ENCODE measurements at regions not wholly inside any gene's neighbourhood (a gene's known extent, or its start where the extent isn't known, plus 50 kb on each side); places are given as distances from the start of the nearest gene placed in this dataset.

DNA sequence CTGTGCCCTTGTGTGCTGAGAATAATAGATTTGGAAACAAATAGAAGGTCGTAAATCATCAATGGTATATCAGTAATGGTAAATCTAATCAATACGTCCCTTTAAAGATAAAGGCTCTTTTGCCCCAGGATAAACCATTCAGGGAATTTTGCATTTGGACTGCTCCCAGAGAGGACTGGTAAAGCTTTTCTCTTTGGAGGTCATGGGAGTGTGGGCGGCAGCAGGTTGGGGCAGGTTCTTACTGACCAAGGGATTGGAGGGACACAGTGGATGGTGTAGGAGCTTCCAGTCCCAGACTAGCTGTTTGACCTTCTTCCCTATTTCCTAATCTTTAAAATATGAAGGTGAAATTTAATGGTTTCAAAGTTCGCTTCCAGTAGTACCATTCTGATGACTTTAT is 87.8 kb upstream of the NTF3 start:
- no peak for TF ChIP-seq CTCF (IDR thresholded peaks at IDR 0.05; ENCODE audit: insufficient read depth, low read length, severe bottlenecking)
- no peak for DNase-seq (ENCODE audit: low read depth)
- Histone ChIP-seq H3K36me3 (ENCODE audit: control insufficient read depth, insufficient read depth, low read length) (no peaks in the 10 kb centered on the region), H3K4me3 (ENCODE audit: low read depth, low read length) (no peak overlapping the region), H3K27me3 (ENCODE audit: control insufficient read depth, insufficient read depth, low read length) (no peaks in the 10 kb centered on the region)
- FAIRE-seq: no peak

- Histone ChIP-seq H3K36me3 (ENCODE audit: control insufficient read depth, insufficient read depth, low read length) (no peaks in the 10 kb centered on the region), H3K4me3 (ENCODE audit: low read depth, low read length) (no peak overlapping the region), H3K27me3 (ENCODE audit: control insufficient read depth, insufficient read depth, low read length) (no peaks in the 10 kb centered on the region)
- no peak for TF ChIP-seq CTCF (IDR thresholded peaks at IDR 0.05; ENCODE audit: insufficient read depth, low read length, severe bottlenecking)
- FAIRE-seq (peak; percentile 28), DNase-seq (ENCODE audit: low read depth) (peak; percentile 60)
Observed at GRCh38 chr12:5345534-5345933, 86.4 kb upstream of the NTF3 start.

DNA sequence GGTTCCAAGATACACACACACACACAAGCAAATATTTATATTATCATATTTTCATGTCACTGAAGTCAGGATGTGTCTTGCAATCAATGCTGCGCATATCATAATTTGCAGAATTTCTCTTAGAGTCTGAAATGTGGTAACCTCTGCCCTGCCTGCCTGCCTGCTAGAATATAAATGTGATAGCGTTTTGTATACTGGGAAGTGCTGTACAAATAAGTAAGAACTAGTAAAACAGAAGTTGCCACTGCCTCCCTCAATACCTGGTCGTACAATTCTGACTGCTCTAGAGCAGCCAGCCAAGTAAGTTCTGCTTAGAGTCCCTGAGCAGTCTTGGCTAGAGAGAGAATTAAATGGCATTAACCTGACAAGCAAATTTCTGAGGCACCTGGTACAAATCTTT is 83.9 kb upstream of the NTF3 start:
- Histone ChIP-seq H3K36me3 (ENCODE audit: control insufficient read depth, insufficient read depth, low read length) (no peaks in the 10 kb centered on the region), H3K27me3 (ENCODE audit: control insufficient read depth, insufficient read depth, low read length) (no peaks in the 10 kb centered on the region), H3K4me3 (ENCODE audit: low read depth, low read length) (no peak overlapping the region)
- DNase-seq (ENCODE audit: low read depth) (no peak), FAIRE-seq (no peak)
- no peak for TF ChIP-seq CTCF (IDR thresholded peaks at IDR 0.05; ENCODE audit: insufficient read depth, low read length, severe bottlenecking)

- DNase-seq (ENCODE audit: low read depth) (peak; percentile 67), FAIRE-seq (no peak)
- TF ChIP-seq CTCF (IDR thresholded peaks at IDR 0.05; ENCODE audit: insufficient read depth, low read length, severe bottlenecking): no peak
- Histone ChIP-seq H3K27me3 (ENCODE audit: control insufficient read depth, insufficient read depth, low read length) (no peaks in the 10 kb centered on the region), H3K4me3 (ENCODE audit: low read depth, low read length) (no peak overlapping the region), H3K36me3 (ENCODE audit: control insufficient read depth, insufficient read depth, low read length) (no peaks in the 10 kb centered on the region)
Observed at GRCh38 chr12:5348491-5348890, 83.4 kb upstream of the NTF3 start.

DNA sequence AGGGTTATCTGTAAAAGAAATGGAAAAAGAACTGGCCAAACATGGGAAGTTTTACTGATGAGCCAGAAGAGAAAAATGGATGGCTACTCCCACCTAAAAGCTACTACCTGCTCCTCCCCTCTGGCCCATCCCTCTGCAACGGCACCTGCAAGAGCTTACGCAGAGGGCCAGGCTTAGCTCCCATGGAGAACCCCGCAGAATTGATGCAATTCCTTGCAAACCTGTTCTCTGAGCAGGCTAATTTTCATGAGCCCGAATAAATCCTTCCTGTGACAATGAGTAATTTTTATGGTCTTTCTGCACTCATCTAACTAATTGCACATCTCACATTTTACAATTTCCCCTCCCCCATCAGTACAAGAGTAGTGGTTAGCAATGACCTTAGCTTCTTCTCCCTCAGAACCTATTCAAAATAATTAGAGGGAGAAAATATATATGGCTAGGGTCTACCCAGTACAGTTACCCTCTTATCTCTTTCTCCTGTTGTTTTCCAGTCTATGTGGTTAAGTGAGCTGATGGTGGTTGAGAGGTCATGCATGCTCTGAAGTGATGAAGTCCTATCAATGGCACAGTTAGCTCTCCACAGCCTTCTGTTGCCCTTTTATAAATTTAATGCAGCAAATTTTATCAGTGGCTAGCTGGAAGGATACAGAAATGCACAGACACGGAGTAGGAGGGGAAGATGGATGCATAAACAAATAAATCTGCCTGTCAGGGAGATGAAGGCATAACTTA is 67.7 kb upstream of the NTF3 start:
- FAIRE-seq (no peak), DNase-seq (ENCODE audit: low read depth) (no peak)
- Histone ChIP-seq H3K36me3 (ENCODE audit: control insufficient read depth, insufficient read depth, low read length) (no peaks in the 10 kb centered on the region), H3K4me3 (ENCODE audit: low read depth, low read length) (no peak overlapping the region), H3K27me3 (ENCODE audit: control insufficient read depth, insufficient read depth, low read length) (no peaks in the 10 kb centered on the region)
- TF ChIP-seq CTCF (IDR thresholded peaks at IDR 0.05; ENCODE audit: insufficient read depth, low read length, severe bottlenecking): no peak

GRCh38 chr12:5369298-5369697 is 62.6 kb upstream of the NTF3 start:
- Histone ChIP-seq H3K27me3 (ENCODE audit: control insufficient read depth, insufficient read depth, low read length) (no peaks in the 10 kb centered on the region), H3K4me3 (ENCODE audit: low read depth, low read length) (no peak overlapping the region), H3K36me3 (ENCODE audit: control insufficient read depth, insufficient read depth, low read length) (no peaks in the 10 kb centered on the region)
- DNase-seq (ENCODE audit: low read depth) (no peak), FAIRE-seq (no peak)
- no peak for TF ChIP-seq CTCF (IDR thresholded peaks at IDR 0.05; ENCODE audit: insufficient read depth, low read length, severe bottlenecking)
